ENCODE measurements at regions not wholly inside any gene's neighbourhood (a gene's known extent, or its start where the extent isn't known, plus 50 kb on each side); places are given as distances from the start of the nearest gene placed in this dataset.

GRCh38 chr18:76179257-76179656, 315.8 kb downstream of the ZNF516 start:
- no peak for DNase-seq

DNA sequence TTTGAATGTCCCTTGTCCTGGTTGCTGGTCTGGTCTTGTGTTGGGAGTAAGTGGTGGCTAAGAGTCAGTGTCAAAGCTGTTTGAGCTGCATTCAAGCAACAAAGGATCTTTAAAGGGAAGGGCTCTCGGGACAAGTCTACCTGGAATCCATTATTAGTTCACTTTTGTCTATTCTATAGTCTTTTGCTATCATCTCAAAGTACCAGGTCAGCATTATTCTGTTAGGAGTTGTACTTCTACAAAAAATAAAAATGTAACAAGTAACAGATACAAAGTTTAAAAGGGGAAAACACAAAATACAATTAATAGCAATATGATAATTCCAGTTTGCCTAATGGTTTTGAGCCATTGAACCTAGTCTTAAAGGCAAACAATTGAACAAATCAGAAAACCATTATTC, 317.9 kb downstream of the ZNF516 start:
- DNase-seq, result no peak

DNA sequence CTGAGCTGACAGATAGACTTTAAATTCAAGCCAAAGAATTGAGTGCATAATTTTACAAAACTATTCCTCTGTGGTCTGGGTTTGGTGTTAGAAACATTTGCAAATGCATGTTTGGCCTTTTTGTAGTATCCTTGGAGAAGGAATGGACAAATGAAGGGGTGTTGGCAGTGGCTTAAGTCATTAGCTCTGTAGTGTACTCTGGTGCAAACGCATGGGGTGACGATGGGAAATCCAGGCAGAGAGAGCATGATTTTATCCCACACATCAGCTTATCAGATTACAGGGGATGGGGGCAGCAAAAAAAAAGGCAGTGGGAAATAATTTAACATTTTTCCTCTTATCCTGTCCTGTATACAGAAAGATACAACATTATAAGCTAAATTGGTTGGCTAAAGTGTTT, 320.6 kb downstream of the ZNF516 start:
- DNase-seq, result no peak

GRCh38 chr18:76169733-76170132, 325.3 kb downstream of the ZNF516 start:
- DNase-seq, result no peak

DNA sequence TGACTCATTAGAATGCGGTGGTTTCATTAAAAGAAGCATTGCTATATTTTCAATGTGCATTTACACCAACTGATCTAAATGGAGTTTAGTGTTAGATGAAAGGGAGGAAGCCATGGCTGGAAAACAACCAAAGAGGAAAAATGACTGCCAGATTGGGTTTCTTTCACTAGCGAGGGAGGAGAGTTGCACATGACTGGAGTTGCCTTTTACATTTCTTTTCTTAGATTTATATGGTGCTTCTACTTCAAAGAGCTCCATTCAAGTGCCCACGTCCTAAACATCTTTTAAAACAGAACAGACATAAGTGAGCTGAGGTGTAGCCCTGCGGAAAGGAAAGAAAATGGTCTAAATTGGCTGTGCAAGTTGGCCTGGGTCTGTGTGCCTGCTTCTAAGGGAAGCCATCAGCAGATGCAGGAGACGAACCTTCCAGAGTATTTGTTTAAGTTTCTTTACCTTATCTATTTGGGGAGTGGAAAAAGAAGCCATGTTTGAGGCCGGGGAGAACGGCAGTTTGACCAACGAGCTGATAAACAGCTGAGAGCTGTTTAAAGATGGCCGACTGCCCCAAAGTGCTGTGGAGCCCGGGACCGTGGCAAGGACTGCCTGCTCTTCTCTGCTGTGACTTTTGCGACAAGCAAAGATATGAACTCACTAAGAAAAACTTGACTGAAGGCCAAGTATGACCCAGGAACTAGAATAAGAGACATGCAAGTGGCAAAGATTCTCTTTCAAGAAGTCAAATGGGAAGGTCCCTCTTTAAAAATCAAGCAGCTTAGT, 327.0 kb downstream of the ZNF516 start:
- DNase-seq, result no peak

GRCh38 chr18:76167410-76167809, 327.6 kb downstream of the ZNF516 start:
- DNase-seq, result no peak

DNA sequence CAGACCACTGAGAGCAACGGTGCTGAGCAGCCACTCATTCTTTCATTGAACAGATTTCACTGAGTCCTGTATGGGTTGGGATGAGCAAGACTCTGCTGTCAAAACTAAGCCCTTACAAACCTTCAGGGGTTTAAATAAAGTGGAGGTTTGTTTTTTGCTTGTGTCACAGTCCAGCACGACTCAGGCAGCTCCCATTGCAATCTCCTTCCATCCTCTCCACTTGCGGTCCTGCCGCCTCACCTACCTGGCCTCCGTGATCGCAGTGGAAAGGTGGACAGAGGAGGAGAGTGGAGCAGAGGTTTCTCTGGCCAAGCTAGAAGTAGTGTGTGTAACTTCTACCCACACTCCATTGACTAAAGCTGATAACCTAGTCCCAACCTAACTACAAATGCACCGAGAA, 332.2 kb downstream of the ZNF516 start:
- no peak for DNase-seq

GRCh38 chr18:76161983-76162382, 333.1 kb downstream of the ZNF516 start:
- DNase-seq, result no peak

DNA sequence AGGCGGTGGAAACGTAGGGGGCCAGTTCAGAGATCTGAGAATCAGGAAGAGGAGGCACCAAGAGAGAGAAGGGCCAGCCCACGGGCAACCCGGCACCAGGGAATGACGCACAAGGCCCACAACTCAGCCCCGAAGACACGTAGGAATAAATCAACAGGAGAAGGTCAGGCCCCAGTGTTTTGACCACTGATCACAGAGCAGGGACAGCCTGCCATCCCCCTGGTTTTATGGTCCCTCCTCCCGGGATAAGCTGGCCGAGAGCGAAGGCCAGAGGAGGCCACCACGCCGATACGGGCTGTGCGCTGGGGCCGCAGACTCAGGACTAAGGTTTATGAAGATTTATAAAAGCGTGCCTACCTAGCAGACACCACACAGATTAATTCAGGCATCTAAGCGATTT, 341.4 kb downstream of the ZNF516 start:
- DNase-seq, result no peak

- no peak for DNase-seq
Observed at GRCh38 chr18:76149734-76150133, 345.3 kb downstream of the ZNF516 start.

GRCh38 chr18:76149284-76149683, 345.8 kb downstream of the ZNF516 start:
- DNase-seq, result no peak

GRCh38 chr18:76145521-76146376, 349.3 kb downstream of the ZNF516 start:
- no peak for DNase-seq

DNA sequence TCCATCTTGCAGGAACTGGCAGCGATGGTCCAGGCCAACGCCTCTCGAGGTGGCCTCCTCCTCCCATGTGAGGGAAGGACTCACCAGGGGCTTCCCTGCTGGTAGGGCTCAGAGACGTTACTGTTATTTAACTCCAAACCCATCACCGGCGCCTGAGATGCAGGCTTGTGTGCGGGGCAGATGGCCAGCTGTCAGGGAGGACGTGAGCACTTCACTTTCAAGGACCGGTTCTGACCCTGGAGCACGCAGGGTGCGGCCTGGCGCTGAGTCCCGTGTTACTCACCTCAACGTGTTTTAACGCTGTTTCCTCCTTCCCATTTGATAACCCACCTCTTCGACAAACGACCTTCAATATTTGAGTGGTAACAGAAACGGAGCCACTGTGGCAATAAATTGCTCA, 350.2 kb downstream of the ZNF516 start:
- no peak for DNase-seq

GRCh38 chr18:76142611-76143010, 352.4 kb downstream of the ZNF516 start:
- no peak for DNase-seq

GRCh38 chr18:76139844-76140243, 355.2 kb downstream of the ZNF516 start:
- DNase-seq, result no peak

GRCh38 chr18:76137216-76137615, 357.8 kb downstream of the ZNF516 start:
- DNase-seq, result no peak

- no peak for DNase-seq
Observed at GRCh38 chr18:76136701-76137100, 358.3 kb downstream of the ZNF516 start.

DNA sequence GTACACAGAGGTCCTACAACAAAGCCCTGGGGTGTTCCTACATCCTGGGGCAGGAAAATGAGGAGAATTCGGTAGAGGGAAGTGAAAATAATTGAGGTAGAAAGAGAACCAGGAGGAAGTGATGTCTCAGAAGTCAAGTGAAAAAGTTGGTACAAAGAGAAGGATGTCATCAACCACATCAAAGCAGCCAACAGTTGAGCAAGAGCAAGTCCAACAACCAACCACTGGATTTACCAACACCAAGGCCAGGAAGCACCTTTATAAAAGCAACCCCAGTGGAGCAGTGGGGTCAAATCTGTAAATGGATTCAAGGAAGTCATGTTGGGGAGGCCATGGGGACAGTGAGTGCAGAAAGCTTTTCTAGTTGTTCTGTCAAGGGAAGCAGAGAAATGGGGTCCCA, 360.4 kb downstream of the ZNF516 start:
- no peak for DNase-seq

- no peak for DNase-seq
Observed at GRCh38 chr18:76133873-76134272, 361.2 kb downstream of the ZNF516 start.

- no peak for DNase-seq
Observed at GRCh38 chr18:76131738-76132137, 363.3 kb downstream of the ZNF516 start.

- DNase-seq, result no peak
Observed at GRCh38 chr18:76130845-76131244, 364.2 kb downstream of the ZNF516 start.

DNA sequence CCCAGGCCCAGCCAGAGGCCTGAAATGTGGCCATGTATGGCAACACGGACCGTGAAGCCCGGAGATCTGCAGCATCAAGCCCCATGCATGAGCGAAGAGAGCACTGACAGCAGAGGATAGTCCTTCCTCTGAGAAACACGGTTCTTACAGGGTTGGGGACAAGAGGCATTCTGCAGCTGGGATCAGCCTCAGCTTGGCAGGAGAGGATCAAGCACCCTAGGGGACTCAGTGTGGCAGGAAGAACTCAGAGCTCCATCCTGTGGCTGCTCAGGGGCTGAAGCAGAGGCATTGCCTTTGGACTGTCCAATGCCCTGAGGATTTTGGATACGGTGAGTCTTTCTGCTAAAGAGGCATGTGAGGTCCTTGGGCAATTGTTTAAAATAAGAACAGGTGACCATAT, 368.7 kb downstream of the ZNF516 start:
- DNase-seq, result no peak

DNA sequence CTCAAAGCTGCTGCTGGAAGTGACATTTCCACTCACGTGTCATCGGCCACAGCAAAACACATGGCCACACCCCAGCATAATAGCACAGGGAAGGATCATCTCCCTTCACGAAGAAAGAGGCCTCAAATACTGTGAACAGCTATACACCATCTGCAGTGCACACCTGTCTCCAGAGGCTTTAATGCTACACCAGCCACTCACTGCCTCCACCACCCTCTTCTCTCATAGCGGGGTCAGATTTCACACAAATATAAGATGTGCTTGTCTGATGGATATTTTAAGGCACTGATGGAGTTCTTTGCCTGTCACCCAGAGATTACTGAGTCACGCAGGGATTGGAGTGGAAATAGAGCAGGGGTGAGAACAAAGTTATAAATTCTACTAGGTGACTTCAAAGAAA, 374.0 kb downstream of the ZNF516 start:
- DNase-seq, result no peak

- no peak for DNase-seq
Observed at GRCh38 chr18:76115580-76115979, 379.5 kb downstream of the ZNF516 start.
